ENCODE measurements at regions not wholly inside any gene's neighbourhood (a gene's known extent, or its start where the extent isn't known, plus 50 kb on each side); places are given as distances from the start of the nearest gene placed in this dataset.

DNA sequence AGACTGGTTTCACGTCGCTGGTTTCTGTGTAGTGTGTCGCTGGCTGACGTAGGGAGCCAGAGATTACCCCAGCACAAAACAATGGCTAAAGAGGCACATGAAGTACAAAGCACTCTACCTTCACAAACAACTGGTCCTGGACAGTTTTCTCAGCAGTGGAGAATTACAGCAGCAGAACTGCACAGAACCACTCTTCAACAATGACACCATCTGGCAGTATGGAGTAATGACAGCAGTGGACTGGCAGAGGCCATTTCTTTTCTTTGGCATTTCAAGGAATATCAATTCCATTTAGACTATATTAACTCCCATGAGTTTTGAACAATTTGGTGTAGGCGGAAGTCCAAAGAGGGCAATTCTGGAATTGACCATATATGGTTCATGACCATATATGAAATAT lies 1074.1 kb downstream of the AACS start:
- no peak for DNase-seq

DNA sequence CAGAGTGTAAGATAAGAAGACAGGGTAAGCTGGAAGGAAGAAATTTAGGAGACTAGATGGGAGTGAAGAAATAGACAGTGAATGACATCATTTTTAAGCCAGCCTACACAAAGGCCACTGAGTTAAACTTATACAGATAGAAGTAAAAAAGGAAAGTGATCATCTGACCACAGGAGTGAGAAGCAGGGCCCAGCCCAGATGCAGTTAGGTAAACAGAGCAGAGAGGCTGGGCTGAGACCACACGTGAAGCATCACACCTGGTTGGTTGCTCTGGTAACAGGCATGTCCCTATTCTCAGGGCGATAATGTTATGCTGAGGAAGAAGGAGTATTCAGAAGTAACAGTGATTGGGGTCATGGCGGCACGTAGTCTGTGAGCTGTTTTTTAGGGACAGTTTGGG lies 1079.4 kb downstream of the AACS start:
- DNase-seq = no peak

GRCh38 chr12:126147321-126147720 lies 1082.1 kb downstream of the AACS start:
- DNase-seq = no peak

- no peak for DNase-seq
These were observed 1091.8 kb downstream of the AACS start for GRCh38 chr12:126156806-126157574.

DNA sequence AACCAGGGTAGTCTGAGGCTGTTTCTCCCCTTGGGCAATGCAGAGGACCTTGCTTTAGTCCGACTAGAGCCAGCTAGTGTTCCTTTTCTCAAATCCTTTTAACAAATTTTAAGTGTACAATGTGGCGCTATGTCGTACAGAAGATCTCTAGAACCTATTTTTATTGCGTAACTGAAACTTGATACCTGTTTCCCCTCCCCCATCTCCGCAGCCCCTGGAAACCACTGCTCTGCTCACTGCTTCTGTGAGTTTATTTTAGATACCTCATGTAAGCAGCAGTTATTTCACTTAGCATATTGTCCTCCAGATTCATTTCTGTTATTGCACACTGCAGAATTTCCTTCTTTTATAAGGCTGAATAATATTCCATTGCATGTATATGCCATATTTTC lies 1092.3 kb downstream of the AACS start:
- no peak for DNase-seq

- no peak for DNase-seq
These were observed 1093.9 kb downstream of the AACS start for GRCh38 chr12:126159139-126159538.

GRCh38 chr12:126160912-126161311 lies 1095.7 kb downstream of the AACS start:
- no peak for DNase-seq

GRCh38 chr12:126163984-126164383 lies 1098.7 kb downstream of the AACS start:
- DNase-seq = no peak

DNA sequence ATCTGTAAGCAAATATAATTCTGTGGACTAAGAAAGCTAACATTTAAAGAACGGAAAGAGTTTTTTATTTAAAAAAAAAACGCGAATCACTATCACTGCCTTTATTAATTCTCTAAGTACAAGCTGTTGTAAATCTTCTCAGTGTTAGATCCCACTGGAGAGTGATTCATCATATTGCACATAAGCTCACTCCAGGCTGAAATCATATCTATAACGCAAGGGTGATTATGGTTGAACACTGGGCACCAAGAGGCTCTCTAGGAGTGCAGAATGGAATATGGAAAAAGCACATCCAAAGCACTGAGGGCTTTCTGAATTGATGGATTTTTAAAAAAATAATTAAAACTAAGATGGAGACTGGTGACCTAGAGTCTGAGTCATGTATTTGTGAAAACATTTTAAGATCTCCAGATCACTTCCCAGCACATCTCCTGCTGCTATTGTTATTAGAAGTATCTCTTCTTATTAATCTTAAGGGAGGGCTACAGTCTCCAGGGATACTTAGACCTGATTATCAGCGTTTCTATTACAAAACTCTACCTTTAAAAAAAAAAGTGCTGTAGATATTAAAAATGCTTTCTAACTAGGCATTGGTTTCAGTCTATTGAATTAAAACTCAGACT lies 1106.8 kb downstream of the AACS start:
- no peak for DNase-seq

GRCh38 chr12:126182619-126183236 lies 1117.5 kb downstream of the AACS start:
- no peak for DNase-seq

DNA sequence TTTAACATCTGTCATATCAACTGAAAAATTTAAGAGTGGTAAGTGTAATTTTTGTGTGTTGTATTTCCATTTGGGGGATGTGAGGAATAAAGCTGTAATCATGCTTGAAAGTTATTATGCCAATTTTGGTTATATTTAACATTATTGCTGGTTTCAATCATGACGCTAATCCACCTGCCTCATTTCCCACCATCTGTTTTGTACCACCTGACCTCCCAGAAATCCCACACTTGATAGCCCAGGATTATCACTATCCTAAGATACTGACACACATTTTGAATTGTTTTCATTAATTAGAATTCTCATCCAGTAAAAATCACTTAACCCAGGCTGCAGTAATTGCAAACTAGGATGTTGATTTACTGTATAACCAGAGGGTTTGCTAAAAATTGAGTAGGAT lies 1119.8 kb downstream of the AACS start:
- DNase-seq = no peak

GRCh38 chr12:126189856-126190255 lies 1124.6 kb downstream of the AACS start:
- DNase-seq = no peak

GRCh38 chr12:126191031-126191891 lies 1126.0 kb downstream of the AACS start:
- DNase-seq = no peak

GRCh38 chr12:126191949-126192348 lies 1126.7 kb downstream of the AACS start:
- DNase-seq = no peak

GRCh38 chr12:126193190-126193589 lies 1128.0 kb downstream of the AACS start:
- no peak for DNase-seq

- DNase-seq = no peak
These were observed 1131.0 kb downstream of the AACS start for GRCh38 chr12:126196263-126196662.

- DNase-seq = no peak
These were observed 1133.3 kb downstream of the AACS start for GRCh38 chr12:126198516-126198915.

DNA sequence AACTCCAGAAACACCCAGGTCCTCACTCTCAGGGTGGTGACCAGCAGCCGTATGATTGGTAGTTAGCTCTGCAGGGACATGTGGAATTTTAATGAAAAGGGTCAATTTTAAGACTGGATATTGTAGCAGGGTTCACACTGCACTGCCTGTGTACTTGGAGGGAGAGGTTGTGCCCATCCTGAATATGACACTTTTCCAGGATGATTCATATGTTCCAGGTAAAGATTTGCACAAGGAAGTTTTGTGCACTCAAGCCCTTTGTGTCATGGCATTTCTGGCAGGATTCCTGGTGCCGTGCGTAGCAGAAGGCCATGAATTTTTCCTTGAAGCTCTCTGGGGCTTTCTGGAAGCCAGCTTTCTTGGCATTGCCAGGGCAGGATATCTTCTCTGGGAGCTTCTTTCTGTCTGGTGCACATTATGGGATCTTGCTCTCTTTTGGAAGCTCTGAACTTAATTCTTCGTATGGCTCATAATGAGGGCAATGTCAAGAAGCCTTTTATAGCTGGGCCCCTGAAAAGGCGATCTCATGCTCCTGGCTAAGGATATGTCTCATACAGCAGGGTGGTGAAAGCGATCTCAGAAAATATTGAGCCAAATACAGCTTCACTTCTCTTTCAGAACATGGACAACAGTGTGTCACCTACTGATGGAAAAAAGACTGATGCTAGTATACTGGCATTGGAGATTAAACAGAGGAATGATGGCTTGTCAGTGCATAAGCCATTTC lies 1133.9 kb downstream of the AACS start:
- DNase-seq = no peak

DNA sequence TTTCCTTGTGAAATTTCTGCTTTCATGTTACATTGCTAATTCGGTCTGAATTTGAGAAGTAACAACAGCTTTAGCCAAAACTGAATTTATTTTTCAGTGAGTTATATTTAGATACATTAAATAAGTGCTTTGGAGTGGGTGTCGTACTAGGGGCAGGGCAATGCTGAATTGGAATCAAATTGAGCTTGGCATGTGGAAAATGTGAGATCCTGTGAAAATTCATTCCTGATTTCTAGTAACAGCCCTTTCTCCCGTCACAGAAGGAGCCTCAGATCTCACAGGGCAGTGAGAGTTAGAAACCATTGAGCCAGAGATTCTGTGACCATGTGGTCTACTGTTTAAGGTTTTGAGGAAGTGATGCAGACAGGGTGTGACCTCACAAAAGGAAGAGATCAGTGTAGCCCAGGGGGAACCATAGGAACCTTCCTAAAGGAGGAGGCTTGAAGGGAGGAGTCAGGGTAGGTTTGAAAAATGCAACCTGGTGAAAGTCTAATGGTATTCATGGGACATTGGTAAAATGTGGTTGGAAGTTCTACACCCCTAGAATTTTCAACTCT lies 1136.8 kb downstream of the AACS start:
- DNase-seq = no peak

- no peak for DNase-seq
These were observed 1139.1 kb downstream of the AACS start for GRCh38 chr12:126204326-126204725.

DNA sequence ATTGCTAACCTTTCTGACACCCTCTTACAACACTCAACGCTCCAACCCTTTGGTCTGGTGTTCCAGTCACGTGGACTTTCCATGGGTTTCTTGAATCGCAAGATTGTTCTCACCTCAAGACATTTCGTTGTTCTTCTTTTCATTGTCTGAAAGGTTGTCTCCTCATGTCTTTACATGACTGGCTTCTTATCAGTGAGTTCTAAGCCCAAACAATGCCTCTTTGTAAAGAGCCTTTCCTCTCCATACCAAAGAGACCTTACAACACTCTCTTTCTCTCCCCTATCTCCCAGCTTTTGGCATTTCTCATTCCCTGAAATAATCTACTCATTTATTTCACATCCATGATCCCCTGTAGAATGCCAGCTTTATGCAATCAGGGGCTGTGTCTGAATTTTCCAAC lies 1144.8 kb downstream of the AACS start:
- DNase-seq = no peak

GRCh38 chr12:126210448-126210847 lies 1145.2 kb downstream of the AACS start:
- no peak for DNase-seq

All from midbrain (tissue), 1 donor.